Spinal cord (tissue), 9 donors: ENCODE measurements at regions not wholly inside any gene's neighbourhood (a gene's known extent, or its start where the extent isn't known, plus 50 kb on each side); places are given as distances from the start of the nearest gene placed in this dataset.

Source experiments
- DNase-seq, 6 donors: peaks; one replicate each; pipeline versions ENCODE4 v3.0.0 to v3.0.0-alpha.2; 2013 to 2015; ENCODE audit warnings: low spot score in 6 of 6, low read depth in 4 of 6
- H3K27ac ChIP-seq: one replicate; pipeline ENCODE4 v1.5.1; 2013; ENCODE audit warnings: low read depth, low read length, control low read depth
- H3K27me3 ChIP-seq: one replicate; pipeline ENCODE4 v1.6.1; 2013; ENCODE audit warnings: low read length; ENCODE audit not compliant: control insufficient read depth, insufficient read depth
- H3K36me3 ChIP-seq: one replicate; pipeline ENCODE4 v1.6.1; 2013; ENCODE audit warnings: low read length; ENCODE audit not compliant: control insufficient read depth, insufficient read depth
- H3K4me1 ChIP-seq: one replicate; pipeline ENCODE4 v1.6.1; 2013; ENCODE audit warnings: low read length; ENCODE audit not compliant: control insufficient read depth, insufficient read depth
- H3K4me3 ChIP-seq: one replicate; pipeline ENCODE4 v1.5.1; 2013; ENCODE audit warnings: low read depth, low read length, control low read depth
- H3K9me3 ChIP-seq: one replicate; pipeline ENCODE4 v1.6.1; 2013; ENCODE audit warnings: low read length; ENCODE audit not compliant: control insufficient read depth, insufficient read depth
- WGBS: methylation state at CpG from one replicate; pipeline ENCODE4 v1.1.5; 2013; ENCODE audit warnings: missing lambda C conversion rate; ENCODE audit not compliant: insufficient coverage; 5-methylcytosine and 5-hydroxymethylcytosine counted together
- donor health status: healthy.

GRCh38 chr15:98438907-98439306 lies 209.4 kb upstream of the IGF1R start:
- DNase-seq: no peak

GRCh38 chr15:98439523-98439942 lies 208.8 kb upstream of the IGF1R start:
- no peaks in the 10 kb centered on the region for H3K9me3 ChIP-seq
- H3K36me3 ChIP-seq: no peaks in the 10 kb centered on the region
- peaks cover 3% of the 10 kb centered on the region for H3K4me1 ChIP-seq
- H3K27me3 ChIP-seq: no peaks in the 10 kb centered on the region
- 73% methylated on average over 6 of the region's 6 CpGs for WGBS
- DNase-seq: no peak
- H3K27ac ChIP-seq: no peak overlapping the region
- H3K4me3 ChIP-seq: no peak overlapping the region

More at GRCh38 chr15:98438907-98439306, 209.4 kb upstream of the IGF1R start:
- H3K4me1 ChIP-seq: peaks cover 1% of the 10 kb centered on the region
- no peaks in the 10 kb centered on the region for H3K9me3 ChIP-seq
- no peaks in the 10 kb centered on the region for H3K27me3 ChIP-seq
- H3K27ac ChIP-seq: no peak overlapping the region
- no peak overlapping the region for H3K4me3 ChIP-seq
- H3K36me3 ChIP-seq: no peaks in the 10 kb centered on the region
- 96% methylated on average over 7 of the region's 7 CpGs for WGBS

GRCh38 chr15:98440917-98441316 lies 207.4 kb upstream of the IGF1R start:
- Histone ChIP-seq H3K27me3 (no peaks in the 10 kb centered on the region), H3K36me3 (no peaks in the 10 kb centered on the region), H3K9me3 (no peaks in the 10 kb centered on the region), H3K4me1 (peaks cover 3% of the 10 kb centered on the region), H3K4me3 (no peak overlapping the region), H3K27ac (no peak overlapping the region)
- no peak for DNase-seq
- 60% methylated on average over 5 of the region's 8 CpGs for WGBS

- no peak overlapping the region for H3K4me3 ChIP-seq
- WGBS: 91% methylated on average over 3 of the region's 5 CpGs
- H3K27ac ChIP-seq: no peak overlapping the region
- no peaks in the 10 kb centered on the region for H3K36me3 ChIP-seq
- H3K9me3 ChIP-seq: no peaks in the 10 kb centered on the region
- H3K27me3 ChIP-seq: no peaks in the 10 kb centered on the region
- no peak for DNase-seq
- H3K4me1 ChIP-seq: peaks cover 3% of the 10 kb centered on the region
Observed at GRCh38 chr15:98441599-98441998, 206.7 kb upstream of the IGF1R start.

- Histone ChIP-seq H3K27me3 (no peaks in the 10 kb centered on the region), H3K4me3 (no peak overlapping the region), H3K9me3 (no peaks in the 10 kb centered on the region), H3K4me1 (peaks cover 3% of the 10 kb centered on the region), H3K27ac (no peak overlapping the region), H3K36me3 (no peaks in the 10 kb centered on the region)
- DNase-seq: peak in 4 of 6 donors; percentile 36 to 91 (median 64)
- WGBS: 6% methylated on average over 2 of the region's 4 CpGs
Observed at GRCh38 chr15:98442379-98442833, 205.9 kb upstream of the IGF1R start.

GRCh38 chr15:98442901-98443300 lies 205.4 kb upstream of the IGF1R start:
- no CpG with 5 or more reads among the region's 3 CpGs for WGBS
- H3K36me3 ChIP-seq: no peaks in the 10 kb centered on the region

GRCh38 chr15:98443526-98443925 lies 204.8 kb upstream of the IGF1R start:
- Histone ChIP-seq H3K27ac (no peak overlapping the region), H3K4me3 (no peak overlapping the region), H3K4me1 (peaks cover 3% of the 10 kb centered on the region), H3K36me3 (no peaks in the 10 kb centered on the region), H3K9me3 (no peaks in the 10 kb centered on the region), H3K27me3 (no peaks in the 10 kb centered on the region)
- 90% methylated on average over 2 of the region's 7 CpGs for WGBS
- DNase-seq: peak in 1 of 6 donors; percentile 30

More at GRCh38 chr15:98442901-98443300, 205.4 kb upstream of the IGF1R start:
- Histone ChIP-seq H3K9me3 (no peaks in the 10 kb centered on the region), H3K27ac (no peak overlapping the region), H3K27me3 (no peaks in the 10 kb centered on the region), H3K4me1 (peaks cover 3% of the 10 kb centered on the region), H3K4me3 (no peak overlapping the region)
- no peak for DNase-seq

- no peak overlapping the region for H3K4me3 ChIP-seq
- no peaks in the 10 kb centered on the region for H3K36me3 ChIP-seq
- H3K9me3 ChIP-seq: no peaks in the 10 kb centered on the region
- no peak for DNase-seq
- H3K27me3 ChIP-seq: no peaks in the 10 kb centered on the region
- peaks cover 3% of the 10 kb centered on the region for H3K4me1 ChIP-seq
- H3K27ac ChIP-seq: no peak overlapping the region
- WGBS: 45% methylated on average over 9 of the region's 9 CpGs
Observed at GRCh38 chr15:98444138-98444537, 204.2 kb upstream of the IGF1R start.

- peaks cover 3% of the 10 kb centered on the region for H3K4me1 ChIP-seq
- H3K4me3 ChIP-seq: no peak overlapping the region
- H3K27me3 ChIP-seq: no peaks in the 10 kb centered on the region
- H3K27ac ChIP-seq: no peak overlapping the region
- H3K9me3 ChIP-seq: no peaks in the 10 kb centered on the region
- DNase-seq: no peak
- no peaks in the 10 kb centered on the region for H3K36me3 ChIP-seq
- 81% methylated on average over 7 of the region's 11 CpGs for WGBS
Observed at GRCh38 chr15:98445315-98445714, 203.0 kb upstream of the IGF1R start.

- H3K4me3 ChIP-seq: no peak overlapping the region
- no peak overlapping the region for H3K27ac ChIP-seq
- peaks cover 3% of the 10 kb centered on the region for H3K4me1 ChIP-seq
- H3K27me3 ChIP-seq: no peaks in the 10 kb centered on the region
- 92% methylated on average over 8 of the region's 8 CpGs for WGBS
- H3K9me3 ChIP-seq: no peaks in the 10 kb centered on the region
- no peaks in the 10 kb centered on the region for H3K36me3 ChIP-seq
- no peak for DNase-seq
Observed at GRCh38 chr15:98446083-98446482, 202.3 kb upstream of the IGF1R start.
